ENCODE measurements at regions not wholly inside any gene's neighbourhood (a gene's known extent, or its start where the extent isn't known, plus 50 kb on each side); places are given as distances from the start of the nearest gene placed in this dataset.

DNA sequence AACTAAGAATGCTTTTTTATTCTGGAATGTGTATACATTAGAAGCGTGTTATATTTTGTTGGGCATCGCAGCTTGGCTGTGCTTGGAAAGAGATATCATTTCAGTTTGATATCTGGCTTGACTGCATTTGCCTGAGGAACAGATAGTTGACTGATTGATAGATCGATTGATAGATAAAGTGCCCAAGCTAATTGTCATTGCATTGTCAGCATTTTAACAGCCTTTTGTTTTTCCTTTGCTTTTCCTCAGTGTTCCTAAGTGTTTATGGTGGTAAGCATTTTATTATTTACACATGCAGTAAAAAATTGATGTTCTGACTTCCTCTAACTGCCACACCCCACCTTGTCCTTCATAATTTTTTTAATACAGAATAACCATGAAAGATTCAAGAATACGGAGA, 180.9 kb upstream of the GRIK2 start (continued):
- TF ChIP-seq REST (IDR thresholded peaks at IDR 0.05; ENCODE audit: low read depth) (no peak), EZH2phosphoT487 (IDR thresholded peaks at IDR 0.05; ENCODE audit: borderline replicate concordance) (no peak), EGR1 (IDR thresholded peaks at IDR 0.05; ENCODE audit: low read depth) (no peak), JUND (IDR thresholded peaks at IDR 0.05) (no peak)

DNA sequence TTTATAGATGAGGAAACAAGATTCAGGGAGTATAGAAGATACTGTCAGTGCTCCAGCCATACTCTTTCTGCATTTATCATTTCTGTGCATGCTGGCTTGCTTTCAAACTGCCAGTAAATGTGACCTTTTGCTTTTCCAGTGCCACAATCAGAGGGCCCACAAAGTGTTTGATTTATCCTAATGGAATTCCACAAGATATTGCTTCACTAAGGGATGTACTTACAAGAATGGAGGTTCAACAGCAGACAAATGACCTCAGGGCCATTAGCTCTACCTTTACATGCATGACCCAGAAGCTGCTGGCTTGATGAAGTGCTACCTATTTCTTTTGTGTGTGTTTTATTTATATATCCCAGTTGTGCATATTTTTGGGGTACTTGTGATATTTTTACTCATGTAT, 171.5 kb upstream of the GRIK2 start:
- Histone ChIP-seq H3K9me3 (ENCODE audit: control insufficient read depth in 1 of 2, insufficient read depth in 1 of 2, low read depth in 1 of 2, low read length in 2 of 2) (no peaks in the 10 kb centered on the region), H3K36me3 (ENCODE audit: control insufficient read depth in 1 of 2, insufficient read depth in 2 of 2, low read length in 2 of 2) (no peaks in the 10 kb centered on the region), H3K4me1 (ENCODE audit: control insufficient read depth in 1 of 2, insufficient read depth in 2 of 2, low read length in 2 of 2) (no peaks in the 10 kb centered on the region), H3K9me2 (ENCODE audit: insufficient read depth) (no peaks in the 10 kb centered on the region), H3K27me3 (ENCODE audit: insufficient read depth, low read length) (no peaks in the 10 kb centered on the region), H3K79me2 (ENCODE audit: insufficient read depth, low read length) (no peaks in the 10 kb centered on the region), H3K4me3 (replicated peaks in 1 of 2; ENCODE audit: low read depth in 1 of 2, low read length in 2 of 2) (no peak overlapping the region), H2AFZ (ENCODE audit: low read depth, low read length, poor library complexity, severe bottlenecking) (no peak overlapping the region), H4K20me1 (ENCODE audit: insufficient read depth) (no peaks in the 10 kb centered on the region), H3K4me2 (ENCODE audit: low read length) (no peak overlapping the region), H3K27ac (ENCODE audit: low read depth, low read length) (no peak overlapping the region), H3K9ac (ENCODE audit: low read length) (no peak overlapping the region)
- no peak for TF ChIP-seq POLR2AphosphoS5 (IDR thresholded peaks at IDR 0.05; ENCODE audit: low read depth, low read length)
- no peak for TF ChIP-seq ZNF274 (IDR thresholded peaks at IDR 0.05; ENCODE audit: low read depth, low read length)
- no peak for TF ChIP-seq REST (IDR thresholded peaks at IDR 0.05; ENCODE audit: low read depth)
- TF ChIP-seq ELF1 (IDR thresholded peaks at IDR 0.05; ENCODE audit: borderline replicate concordance, low read depth), result no peak
- no peak for TF ChIP-seq TCF7L2 (IDR thresholded peaks at IDR 0.05; ENCODE audit: borderline replicate concordance, extremely low read depth, insufficient read depth, insufficient read length)
- TF ChIP-seq ZFX (IDR thresholded peaks at IDR 0.05), result no peak
- TF ChIP-seq FOSL1 (IDR thresholded peaks at IDR 0.05; ENCODE audit: low read depth), result no peak
- TF ChIP-seq POLR2A (IDR thresholded peaks at IDR 0.05; ENCODE audit: borderline replicate concordance, extremely low read depth, insufficient read depth, insufficient read length), result no peak
- ATAC-seq, result no peak
- no TSS peak for BruUV-seq (replicated peaks)
- ChIA-PET RAD21 (ENCODE audit: low non-redundant PET in 1 of 2, low total read pairs in 2 of 2, uncharacterized antibody in 2 of 2, unreplicated experiment in 2 of 2) (no interaction called here), POLR2A (no interaction called here), CTCF (no interaction called here)
- DNase-seq (ENCODE audit: low read depth, low spot score), result no peak
- intact Hi-C loops (cut with micrococcal nuclease), result no loop called here

All from HCT116 (cell line).